PFSK-1 (cell line): ENCODE measurements at regions not wholly inside any gene's neighbourhood (a gene's known extent, or its start where the extent isn't known, plus 50 kb on each side); places are given as distances from the start of the nearest gene placed in this dataset.

Experiments
- FOXP2 ChIP-seq: optimal IDR thresholded peaks from 2 replicates; pipeline ENCODE3; 2011; ENCODE audit warnings: borderline replicate concordance, control low read depth, inconsistent platforms; ENCODE audit not compliant: insufficient read depth; ENCODE audit errors: extremely low read length, extremely low read depth
- POLR2AphosphoS5 ChIP-seq: IDR thresholded peaks from 2 replicates; pipeline ENCODE4 v1.6.1; 2012; ENCODE audit warnings: low read depth, mild to moderate bottlenecking, control low read depth, low read length, moderate library complexity
- TAF1 ChIP-seq: IDR thresholded peaks from 2 replicates; pipeline ENCODE4 v1.6.1; 2012; ENCODE audit warnings: low read length, control low read depth, borderline replicate concordance; ENCODE audit not compliant: insufficient read depth

GRCh38 chr9:3660936-3661335 lies 135.1 kb upstream of the RFX3 start:
- TF ChIP-seq POLR2AphosphoS5 (no peak), TAF1 (no peak), FOXP2 (no peak)
